Kidney (tissue), 13 donors: ENCODE measurements at regions not wholly inside any gene's neighbourhood (a gene's known extent, or its start where the extent isn't known, plus 50 kb on each side); places are given as distances from the start of the nearest gene placed in this dataset.

Experiments
- DNase-seq, 5 donors: peaks; one replicate each; pipeline ENCODE4 v3.0.0-alpha.2; 2013 to 2020
- FAIRE-seq: peaks from 2 replicates; lab custom pipeline; 2012; peaks lifted over from hg19 to GRCh38; lab: Jason Lieb, UNC
- H3K27ac ChIP-seq, 2 donors: one replicate each; pipeline ENCODE4 v1.7.0; 2013; ENCODE audit warnings: low read depth in 2 of 2, low read length in 2 of 2, inconsistent platforms in 1 of 2
- H3K27me3 ChIP-seq: one replicate; pipeline ENCODE4 v1.7.1; 2013; ENCODE audit warnings: low read length, inconsistent platforms; ENCODE audit not compliant: control insufficient read depth, insufficient read depth
- H3K36me3 ChIP-seq, 3 donors: one replicate each; pipeline versions ENCODE4 v1.7.0 to v1.7.1; 2013; ENCODE audit warnings: low read length in 3 of 3, control low read depth in 1 of 3, inconsistent platforms in 1 of 3; ENCODE audit not compliant: insufficient read depth in 3 of 3, control insufficient read depth in 2 of 3
- H3K4me1 ChIP-seq, 3 donors: one replicate each; pipeline versions ENCODE4 v1.7.0 to v1.7.1; 2013; ENCODE audit warnings: low read length in 3 of 3, inconsistent platforms in 1 of 3, low read depth in 1 of 3; ENCODE audit not compliant: control insufficient read depth in 2 of 3, insufficient read depth in 2 of 3
- H3K4me3 ChIP-seq, 3 donors: one replicate each; pipeline versions ENCODE4 v1.7.0 to v1.8.1; 2013; ENCODE audit warnings: low read length in 3 of 3, control low read depth in 1 of 3, inconsistent platforms in 1 of 3
- H3K9ac ChIP-seq, 3 donors: one replicate each; pipeline versions ENCODE4 v1.7.0 to v1.7.1; 2013; ENCODE audit warnings: low read length in 3 of 3, control low read depth in 1 of 3, inconsistent platforms in 1 of 3
- H3K9me3 ChIP-seq, 3 donors: one replicate each; pipeline versions ENCODE4 v1.7.0 to v1.7.1; 2013; ENCODE audit warnings: low read length in 3 of 3, control low read depth in 1 of 3, inconsistent platforms in 1 of 3; ENCODE audit not compliant: control insufficient read depth in 2 of 3, insufficient read depth in 1 of 3
- intact Hi-C: fragments of 100-400 bp; cut with DNase I; formaldehyde crosslinking; loops from one replicate; pipeline ENCODE4 v1.11.1; 2022
- TF ChIP-seq, protein P1 (sequence below): IDR thresholded peaks from 3 replicates; pipeline ENCODE4 v1.5.1; 2012; ENCODE audit warnings: mild to moderate bottlenecking, moderate library complexity, borderline replicate concordance; ENCODE audit not compliant: insufficient read depth; ENCODE audit errors: extremely low read depth
- donor health status: control.
- donor health status: control.
- donor health status: control.
- donor health status: control.
- donor health status: control.
- donor health status: DM: yes; HTN: yes; CAD: no.
- donor health status: Normal renal cell carcinoma (clear cell type).

DNA sequence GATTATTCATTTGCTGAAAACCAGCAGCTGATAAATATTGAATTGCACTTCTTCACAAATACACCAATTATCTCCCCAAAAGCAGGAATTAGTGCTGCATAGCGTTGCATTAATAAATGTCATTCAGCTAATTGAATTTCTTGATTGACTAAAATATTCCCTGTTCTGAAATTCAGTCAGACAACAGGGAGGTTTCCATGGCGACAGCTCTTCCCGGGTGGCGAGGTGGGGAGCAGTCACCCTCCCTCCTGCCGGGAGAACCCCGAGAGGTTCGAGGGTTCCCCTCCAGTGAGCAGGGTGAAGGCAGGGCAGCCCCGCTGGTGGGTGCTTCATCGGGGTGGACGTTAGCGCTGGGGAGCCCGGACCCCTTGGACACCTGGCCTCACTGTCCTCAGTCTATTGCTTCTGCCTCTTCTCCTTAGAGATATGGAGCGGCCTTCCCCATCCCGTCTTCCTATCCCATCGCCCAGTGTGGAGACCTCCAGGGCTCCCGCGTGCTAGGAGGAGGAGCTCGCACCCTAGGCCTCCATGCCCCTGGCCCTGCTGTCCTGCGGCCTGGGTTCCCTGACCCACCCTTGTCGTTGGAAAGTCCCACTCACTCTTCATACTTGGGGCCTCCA is 983.5 kb downstream of the BRD1 start:
- TF ChIP-seq, protein P1, sequence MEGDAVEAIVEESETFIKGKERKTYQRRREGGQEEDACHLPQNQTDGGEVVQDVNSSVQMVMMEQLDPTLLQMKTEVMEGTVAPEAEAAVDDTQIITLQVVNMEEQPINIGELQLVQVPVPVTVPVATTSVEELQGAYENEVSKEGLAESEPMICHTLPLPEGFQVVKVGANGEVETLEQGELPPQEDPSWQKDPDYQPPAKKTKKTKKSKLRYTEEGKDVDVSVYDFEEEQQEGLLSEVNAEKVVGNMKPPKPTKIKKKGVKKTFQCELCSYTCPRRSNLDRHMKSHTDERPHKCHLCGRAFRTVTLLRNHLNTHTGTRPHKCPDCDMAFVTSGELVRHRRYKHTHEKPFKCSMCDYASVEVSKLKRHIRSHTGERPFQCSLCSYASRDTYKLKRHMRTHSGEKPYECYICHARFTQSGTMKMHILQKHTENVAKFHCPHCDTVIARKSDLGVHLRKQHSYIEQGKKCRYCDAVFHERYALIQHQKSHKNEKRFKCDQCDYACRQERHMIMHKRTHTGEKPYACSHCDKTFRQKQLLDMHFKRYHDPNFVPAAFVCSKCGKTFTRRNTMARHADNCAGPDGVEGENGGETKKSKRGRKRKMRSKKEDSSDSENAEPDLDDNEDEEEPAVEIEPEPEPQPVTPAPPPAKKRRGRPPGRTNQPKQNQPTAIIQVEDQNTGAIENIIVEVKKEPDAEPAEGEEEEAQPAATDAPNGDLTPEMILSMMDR: no peak
- intact Hi-C loops: no loop called here
- Histone ChIP-seq H3K27ac (no peak overlapping the region), H3K9ac (no peak overlapping the region), H3K9me3 (no peaks in the 10 kb centered on the region), H3K27me3 (no peaks in the 10 kb centered on the region), H3K36me3 (no peaks in the 10 kb centered on the region), H3K4me1 (no peaks in the 10 kb centered on the region), H3K4me3 (no peak overlapping the region)
- FAIRE-seq: no peak
- peak in 1 of 5 donors; percentile 43 for DNase-seq

DNA sequence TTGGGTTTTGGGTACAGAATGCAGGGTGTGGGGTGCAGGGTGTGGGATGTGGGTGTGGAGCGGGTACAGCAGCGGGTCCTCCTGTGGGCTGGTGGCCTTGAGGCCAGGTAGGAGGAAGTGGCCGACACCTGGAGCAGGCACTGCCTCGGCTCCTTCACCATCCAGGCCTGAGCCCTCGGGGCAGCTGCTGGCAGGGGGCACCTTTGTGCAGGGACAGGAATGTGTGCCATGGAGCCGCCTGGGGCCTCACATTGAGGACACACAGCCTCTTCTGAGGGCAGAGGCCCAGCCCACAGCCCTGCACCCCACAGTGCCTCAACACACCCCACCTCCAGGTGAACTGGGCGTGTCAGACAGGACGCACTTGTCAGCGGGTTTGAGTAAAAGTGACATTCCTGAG is 984.0 kb downstream of the BRD1 start:
- intact Hi-C loops: no loop called here

DNA sequence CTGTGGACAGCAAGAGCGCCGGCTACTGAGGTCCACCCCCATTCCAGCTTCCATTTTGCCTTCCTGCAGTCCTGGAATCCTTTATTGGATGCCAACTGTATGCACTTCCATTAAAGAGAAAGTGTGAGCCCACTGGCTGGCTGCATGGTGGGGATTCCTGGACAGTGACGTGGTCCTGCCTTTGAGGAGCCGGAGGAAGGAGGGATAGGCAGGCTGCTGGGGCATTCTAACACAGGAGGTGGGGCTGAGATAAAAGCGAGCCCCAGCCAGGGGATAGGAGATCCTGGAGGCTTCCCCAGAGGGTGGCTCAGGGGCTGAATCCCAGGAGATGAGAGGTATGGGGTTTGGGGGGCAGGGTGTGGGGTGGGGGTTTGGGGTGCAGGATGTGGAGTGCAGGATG is 984.7 kb downstream of the BRD1 start:
- H3K36me3 ChIP-seq: no peaks in the 10 kb centered on the region
- no peaks in the 10 kb centered on the region for H3K9me3 ChIP-seq
- H3K27me3 ChIP-seq: no peaks in the 10 kb centered on the region
- no peak overlapping the region for H3K27ac ChIP-seq
- TF ChIP-seq, protein P1: no peak
- intact Hi-C loops: no loop called here
- DNase-seq (peak in 1 of 5 donors; percentile 52), FAIRE-seq (no peak)
- H3K4me3 ChIP-seq: no peak overlapping the region
- no peak overlapping the region for H3K9ac ChIP-seq
- H3K4me1 ChIP-seq: no peaks in the 10 kb centered on the region

More for the DNA sequence above, 984.0 kb downstream of the BRD1 start:
- DNase-seq (peak in 1 of 5 donors; percentile 51), FAIRE-seq (no peak)
- TF ChIP-seq, protein P1: no peak
- H3K27me3 ChIP-seq: no peaks in the 10 kb centered on the region
- no peaks in the 10 kb centered on the region for H3K36me3 ChIP-seq
- H3K4me3 ChIP-seq: no peak overlapping the region
- no peak overlapping the region for H3K27ac ChIP-seq
- H3K9ac ChIP-seq: no peak overlapping the region
- no peaks in the 10 kb centered on the region for H3K4me1 ChIP-seq
- H3K9me3 ChIP-seq: no peaks in the 10 kb centered on the region

DNA sequence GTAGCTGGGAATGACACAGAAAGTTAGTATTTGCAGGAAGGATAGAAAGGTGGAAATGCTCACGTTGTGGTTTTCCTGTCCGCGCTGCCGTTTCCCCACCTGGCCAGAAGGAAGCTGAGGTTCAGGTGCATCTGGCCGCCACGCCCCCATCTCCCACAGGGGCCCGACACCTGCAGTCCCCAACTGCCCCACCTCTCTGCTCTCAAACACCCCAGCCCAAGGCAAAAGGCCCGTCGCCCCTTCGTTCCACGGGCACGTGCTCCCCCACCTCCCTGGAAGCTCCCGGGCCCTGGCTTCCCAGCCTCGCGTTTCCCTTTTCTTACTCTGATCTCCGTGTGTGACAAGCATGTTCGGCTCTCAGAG is 985.1 kb downstream of the BRD1 start:
- Histone ChIP-seq H3K27me3 (no peaks in the 10 kb centered on the region), H3K9ac (no peak overlapping the region), H3K27ac (no peak overlapping the region), H3K36me3 (no peaks in the 10 kb centered on the region), H3K9me3 (no peaks in the 10 kb centered on the region), H3K4me3 (no peak overlapping the region), H3K4me1 (no peaks in the 10 kb centered on the region)
- no peak for FAIRE-seq
- intact Hi-C loops: no loop called here
- DNase-seq: peak in 1 of 5 donors; percentile 53
- TF ChIP-seq, protein P1: no peak
